ENCODE measurements at regions not wholly inside any gene's neighbourhood (a gene's known extent, or its start where the extent isn't known, plus 50 kb on each side); places are given as distances from the start of the nearest gene placed in this dataset.

DNA sequence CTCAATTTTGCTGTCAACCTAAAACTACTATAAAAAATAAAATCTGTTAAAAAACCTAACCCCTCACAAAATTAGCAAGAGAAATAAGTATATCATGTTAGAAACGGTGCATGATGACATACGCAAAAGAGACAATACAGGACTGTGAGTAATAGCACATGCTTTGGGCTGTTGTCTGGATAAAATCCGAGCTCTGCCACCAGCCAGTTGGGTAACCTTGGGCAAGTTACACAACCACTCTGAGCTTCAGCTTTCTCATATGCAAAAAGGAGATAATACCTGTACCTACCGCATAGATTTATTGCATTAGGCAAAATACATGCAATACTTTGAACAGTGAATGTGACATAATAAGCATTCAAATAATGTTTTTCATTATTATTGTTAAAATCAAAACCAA, 481.7 kb downstream of the TLE1 start:
- TF ChIP-seq, protein P1, sequence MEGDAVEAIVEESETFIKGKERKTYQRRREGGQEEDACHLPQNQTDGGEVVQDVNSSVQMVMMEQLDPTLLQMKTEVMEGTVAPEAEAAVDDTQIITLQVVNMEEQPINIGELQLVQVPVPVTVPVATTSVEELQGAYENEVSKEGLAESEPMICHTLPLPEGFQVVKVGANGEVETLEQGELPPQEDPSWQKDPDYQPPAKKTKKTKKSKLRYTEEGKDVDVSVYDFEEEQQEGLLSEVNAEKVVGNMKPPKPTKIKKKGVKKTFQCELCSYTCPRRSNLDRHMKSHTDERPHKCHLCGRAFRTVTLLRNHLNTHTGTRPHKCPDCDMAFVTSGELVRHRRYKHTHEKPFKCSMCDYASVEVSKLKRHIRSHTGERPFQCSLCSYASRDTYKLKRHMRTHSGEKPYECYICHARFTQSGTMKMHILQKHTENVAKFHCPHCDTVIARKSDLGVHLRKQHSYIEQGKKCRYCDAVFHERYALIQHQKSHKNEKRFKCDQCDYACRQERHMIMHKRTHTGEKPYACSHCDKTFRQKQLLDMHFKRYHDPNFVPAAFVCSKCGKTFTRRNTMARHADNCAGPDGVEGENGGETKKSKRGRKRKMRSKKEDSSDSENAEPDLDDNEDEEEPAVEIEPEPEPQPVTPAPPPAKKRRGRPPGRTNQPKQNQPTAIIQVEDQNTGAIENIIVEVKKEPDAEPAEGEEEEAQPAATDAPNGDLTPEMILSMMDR (IDR thresholded peaks at IDR 0.05), result no peak
- no peak for TF ChIP-seq EZH2 (IDR thresholded peaks at IDR 0.05)

Data from neural progenitor cell (in vitro differentiated cells).